ENCODE measurements at regions not wholly inside any gene's neighbourhood (a gene's known extent, or its start where the extent isn't known, plus 50 kb on each side); places are given as distances from the start of the nearest gene placed in this dataset.

- DNase-seq (ENCODE audit: low read depth in 2 of 2) = no peak
These were observed 447.5 kb upstream of the DCN start for GRCh38 chr12:91630083-91630482.

DNA sequence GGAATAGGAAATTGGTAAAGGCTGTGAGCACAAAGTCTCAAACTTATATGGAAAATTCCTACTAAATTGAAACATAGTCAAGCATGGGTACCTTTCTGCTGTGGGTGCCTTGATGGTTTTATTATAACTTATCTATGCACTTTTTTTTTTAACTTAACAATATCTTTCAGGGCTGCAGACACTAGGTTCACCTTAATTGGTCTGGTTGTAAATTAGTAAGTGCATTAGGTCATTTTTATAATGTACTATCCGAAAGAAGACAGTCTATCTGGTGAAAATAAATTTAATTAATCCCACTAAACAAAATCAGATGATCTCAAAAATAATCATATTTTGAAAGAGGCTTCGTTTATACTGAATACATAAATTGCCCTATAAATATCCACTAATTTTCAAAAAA lies 446.8 kb upstream of the DCN start:
- DNase-seq (ENCODE audit: low read depth in 2 of 2) = no peak

GRCh38 chr12:91628656-91629055 lies 446.0 kb upstream of the DCN start:
- DNase-seq (ENCODE audit: low read depth in 2 of 2) = no peak

DNA sequence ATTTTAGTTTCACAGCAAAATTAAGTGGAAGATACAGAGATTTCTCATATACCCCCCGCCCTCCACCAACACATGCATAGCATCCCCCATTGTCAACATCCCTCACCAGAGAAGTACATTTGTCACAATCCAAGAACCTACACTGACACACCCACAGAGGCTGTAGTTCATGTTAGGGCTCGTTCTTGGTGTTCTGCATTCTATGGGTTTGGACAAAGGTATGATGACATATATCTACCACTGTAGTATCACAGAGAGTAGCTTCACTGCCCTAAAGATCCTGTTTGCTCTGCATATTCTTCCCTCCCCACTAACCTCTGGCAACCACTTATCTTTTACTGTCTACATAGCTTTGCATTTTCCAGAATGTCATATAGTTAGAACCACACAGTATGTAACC lies 444.6 kb upstream of the DCN start:
- DNase-seq (ENCODE audit: low read depth in 2 of 2) = no peak

GRCh38 chr12:91622981-91623380 lies 440.4 kb upstream of the DCN start:
- no peak for DNase-seq (ENCODE audit: low read depth in 2 of 2)

GRCh38 chr12:91622037-91622436 lies 439.4 kb upstream of the DCN start:
- no peak for DNase-seq (ENCODE audit: low read depth in 2 of 2)

DNA sequence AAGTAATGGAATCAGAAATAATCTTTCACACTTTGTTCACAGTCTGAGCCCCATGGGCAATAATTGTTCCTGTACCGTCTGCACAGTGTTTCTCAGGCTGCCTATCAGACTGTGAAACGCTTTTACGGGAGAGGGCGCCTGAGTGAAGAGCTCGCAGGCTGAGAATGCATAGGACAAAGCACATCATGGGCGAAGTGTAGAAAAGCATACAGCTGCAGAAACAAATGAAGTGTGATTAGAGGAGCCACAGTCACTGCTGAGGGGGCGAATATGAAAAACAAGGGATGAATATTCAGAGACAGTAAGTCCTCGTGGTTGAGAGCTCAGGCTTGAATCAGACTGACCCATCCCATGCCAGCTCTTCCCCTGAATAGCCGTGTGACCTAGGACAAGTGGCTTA lies 438.4 kb upstream of the DCN start:
- no peak for DNase-seq (ENCODE audit: low read depth in 2 of 2)

- no peak for DNase-seq (ENCODE audit: low read depth in 2 of 2)
These were observed 437.8 kb upstream of the DCN start for GRCh38 chr12:91620422-91620821.

- DNase-seq (ENCODE audit: low read depth in 2 of 2) = no peak
These were observed 435.7 kb upstream of the DCN start for GRCh38 chr12:91618281-91618680.

DNA sequence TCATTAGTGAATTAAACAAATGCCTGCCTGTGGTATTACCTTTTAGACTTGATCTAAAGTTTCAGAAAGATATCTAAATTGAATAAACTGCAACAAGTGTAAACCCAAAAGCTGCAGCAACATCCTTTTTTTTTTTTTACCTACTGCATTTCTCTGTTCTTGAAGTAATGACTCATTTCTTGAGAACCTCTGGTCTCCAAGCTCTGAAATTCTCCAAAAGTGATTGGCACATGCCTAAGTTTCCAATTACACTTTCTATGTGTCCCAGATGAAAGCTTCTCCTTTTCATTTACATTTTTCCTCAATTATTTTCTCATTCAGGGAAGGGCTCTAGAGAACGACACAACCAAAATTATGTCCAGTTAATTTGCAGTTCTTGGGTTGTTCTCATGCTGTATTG lies 435.2 kb upstream of the DCN start:
- no peak for DNase-seq (ENCODE audit: low read depth in 2 of 2)

GRCh38 chr12:91616416-91616815 lies 433.8 kb upstream of the DCN start:
- DNase-seq (ENCODE audit: low read depth in 2 of 2) = no peak

DNA sequence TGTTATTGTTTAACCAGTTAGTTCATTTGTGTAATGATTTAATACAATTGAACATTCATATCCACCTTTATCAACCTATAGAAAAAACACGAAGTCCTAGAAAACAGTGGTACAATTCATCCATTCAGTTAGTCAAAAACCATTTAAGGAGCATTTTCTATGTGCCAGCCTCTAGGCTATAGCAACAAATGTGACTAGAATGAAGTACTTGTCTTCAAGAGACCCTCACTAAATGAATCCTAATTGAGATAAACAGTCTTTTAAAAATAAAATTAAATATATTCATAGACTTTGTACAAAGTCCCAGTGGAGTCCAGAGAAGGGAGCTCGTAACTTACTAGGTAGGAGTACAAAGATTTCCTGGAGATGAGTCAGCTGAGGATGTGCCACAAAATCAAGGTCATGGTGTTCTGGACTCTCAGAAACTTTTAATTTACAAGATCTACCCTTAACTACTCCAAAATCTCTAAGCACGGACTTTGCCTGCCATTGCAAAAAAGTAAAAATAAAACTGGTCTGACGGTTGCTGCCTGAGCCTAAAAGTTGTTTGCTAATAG lies 430.7 kb upstream of the DCN start:
- no peak for DNase-seq (ENCODE audit: low read depth in 2 of 2)

DNA sequence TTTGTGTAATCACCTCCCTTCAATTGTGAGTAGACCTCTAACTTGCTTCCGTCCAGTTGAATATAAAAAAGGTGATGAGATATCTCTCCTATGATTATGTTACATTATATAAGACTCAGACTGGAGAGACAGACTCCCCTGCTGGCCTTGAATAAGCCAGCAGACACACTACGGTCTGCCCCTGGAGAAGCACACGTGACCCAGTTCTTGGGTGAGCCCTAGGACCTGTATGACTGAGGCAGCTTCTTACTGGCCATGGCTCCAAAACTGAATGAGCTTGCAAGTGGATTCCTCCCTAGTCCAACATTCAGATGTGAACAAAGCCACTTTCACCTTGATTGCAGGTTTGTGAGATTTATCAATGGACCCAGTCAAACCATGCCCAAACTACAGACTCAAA lies 427.9 kb upstream of the DCN start:
- DNase-seq (ENCODE audit: low read depth in 2 of 2) = no peak

GRCh38 chr12:91609283-91609682 lies 426.7 kb upstream of the DCN start:
- DNase-seq (ENCODE audit: low read depth in 2 of 2) = no peak

GRCh38 chr12:91608542-91608941 lies 425.9 kb upstream of the DCN start:
- no peak for DNase-seq (ENCODE audit: low read depth in 2 of 2)

GRCh38 chr12:91606662-91607377 lies 424.2 kb upstream of the DCN start:
- DNase-seq (ENCODE audit: low read depth in 2 of 2) = no peak

DNA sequence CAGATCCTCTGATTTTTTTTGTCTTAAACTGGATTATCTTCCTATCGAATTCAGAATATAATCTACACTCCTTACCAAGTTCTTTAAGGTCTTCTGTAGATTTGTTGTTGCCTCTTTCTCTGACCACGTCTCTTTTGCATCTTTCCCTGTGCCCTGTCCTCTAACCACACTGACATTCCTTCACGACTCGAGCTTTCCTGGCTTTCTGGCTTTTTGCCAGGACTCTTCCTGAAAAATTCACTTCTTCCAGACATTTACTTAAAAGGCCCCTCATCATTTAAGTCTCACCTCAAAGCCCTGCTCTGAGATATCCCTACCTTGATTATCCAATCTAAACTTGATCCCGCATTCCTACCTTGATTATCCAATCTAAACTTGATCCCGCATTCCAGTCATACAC lies 422.3 kb upstream of the DCN start:
- no peak for DNase-seq (ENCODE audit: low read depth in 2 of 2)

DNA sequence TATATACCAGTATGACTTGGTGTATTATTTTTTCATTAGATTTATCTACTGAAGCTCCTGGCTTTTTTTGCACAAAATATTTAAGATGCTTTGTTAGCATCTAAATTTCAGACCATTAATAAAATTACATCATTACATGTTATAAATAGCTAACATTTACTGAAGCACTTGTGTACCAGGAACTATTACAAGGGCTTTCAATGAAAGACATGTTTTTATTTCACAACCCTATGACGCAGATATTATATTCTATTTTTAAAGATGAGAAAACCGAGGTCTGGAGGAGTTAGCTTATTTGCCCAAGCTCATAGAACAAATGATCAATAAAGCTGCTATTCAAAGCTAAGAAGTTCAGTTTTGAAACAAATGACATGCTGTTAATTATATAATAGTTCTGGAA lies 420.4 kb upstream of the DCN start:
- no peak for DNase-seq (ENCODE audit: low read depth in 2 of 2)

GRCh38 chr12:91601054-91601453 lies 418.4 kb upstream of the DCN start:
- no peak for DNase-seq (ENCODE audit: low read depth in 2 of 2)

DNA sequence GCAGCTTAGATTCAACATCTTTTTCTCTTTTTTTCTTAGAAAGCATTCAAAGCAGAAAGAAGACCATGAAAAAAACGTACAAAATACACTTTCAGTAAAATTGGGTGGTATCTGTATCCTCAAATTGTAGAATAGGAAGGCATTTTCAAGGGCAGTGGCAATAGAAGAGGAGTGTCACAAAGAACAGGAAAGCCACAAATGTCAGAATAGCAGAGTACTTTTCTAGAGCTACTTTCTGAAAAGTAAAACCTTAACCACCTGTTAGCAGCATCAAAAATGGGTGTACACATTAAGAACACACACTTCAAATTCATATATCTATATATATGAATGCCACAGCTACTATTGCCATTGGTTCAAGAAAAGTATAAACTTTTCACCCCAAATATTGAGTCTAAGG lies 412.1 kb upstream of the DCN start:
- no peak for DNase-seq (ENCODE audit: low read depth in 2 of 2)

DNA sequence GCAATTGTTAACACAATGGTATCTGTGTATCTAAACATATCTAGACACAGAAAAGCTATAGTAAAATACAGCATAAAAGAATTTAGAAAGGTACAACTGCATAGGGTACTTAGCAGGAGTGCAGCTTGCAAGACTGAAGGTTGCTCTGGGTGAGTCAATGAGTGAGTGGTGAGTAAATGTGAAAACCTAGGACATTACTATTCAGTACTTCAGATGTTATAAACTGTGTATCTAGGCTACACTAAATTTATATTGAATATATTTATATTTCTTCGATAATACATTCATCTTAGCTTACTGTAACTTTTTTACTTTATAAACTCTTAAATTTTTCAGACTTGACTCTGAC lies 409.0 kb upstream of the DCN start:
- no peak for DNase-seq (ENCODE audit: low read depth in 2 of 2)

DNA sequence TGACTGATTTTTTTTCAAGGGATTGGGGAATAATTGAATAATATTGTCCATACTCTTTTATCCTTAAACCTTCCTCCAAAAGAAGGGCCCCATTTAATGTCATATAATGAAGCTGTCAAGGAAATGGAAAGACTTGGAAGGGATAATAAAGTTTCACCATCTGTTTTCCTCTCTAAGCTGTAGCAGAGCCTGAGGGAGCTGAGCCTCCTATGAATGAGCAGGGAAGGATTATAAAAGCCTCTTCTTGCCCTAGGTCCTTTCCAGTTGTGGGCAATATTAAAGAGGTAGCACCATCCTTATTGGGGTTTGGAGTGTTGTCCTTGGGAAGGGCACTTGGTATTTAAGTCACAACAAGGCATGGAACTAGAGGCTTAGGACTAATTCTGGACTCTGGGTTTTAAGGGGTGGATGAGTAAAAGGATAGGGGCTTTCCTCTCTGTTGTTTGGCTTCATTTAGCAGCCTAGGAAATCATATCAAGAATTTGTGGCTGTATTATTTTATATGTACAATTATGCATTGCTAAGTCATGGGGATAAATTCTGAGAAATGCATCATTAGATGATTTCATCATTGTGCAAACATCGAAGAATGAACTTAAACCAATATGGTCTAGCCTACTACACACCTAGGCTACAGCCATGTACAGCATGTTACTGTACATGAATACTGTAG lies 408.5 kb upstream of the DCN start:
- DNase-seq (ENCODE audit: low read depth in 2 of 2) = no peak

GRCh38 chr12:91588874-91589454 lies 406.3 kb upstream of the DCN start:
- no peak for DNase-seq (ENCODE audit: low read depth in 2 of 2)

Data from fibroblast of skin of left biceps (primary cell).